Stimulated activated naive B cell treated with anti-CD40 and anti-IgM and Interleukin-4, amounts not matched to agents 10 μg/mL and 1 μg/mL and 100 μg/mL, for 72 hours (primary cell): ENCODE measurements at regions not wholly inside any gene's neighbourhood (a gene's known extent, or its start where the extent isn't known, plus 50 kb on each side); places are given as distances from the start of the nearest gene placed in this dataset.

Source experiments
- ATAC-seq, 2 donors: fragments of 150-1000 bp; cut with Tn5 transposase; replicated peaks; 2 replicates each; pipeline ENCODE4 v1.10.0; 2021; ENCODE audit warnings: moderate library complexity in 1 of 2
- DNase-seq: peaks from one replicate; pipeline ENCODE4 v3.0.0; 2021
- H3K27ac Mint-ChIP-seq: one replicate; pipeline ENCODE4 v1.8.0; 2022; ENCODE audit warnings: mild to moderate bottlenecking, mixed read lengths
- H3K27me3 Mint-ChIP-seq, 2 donors: one replicate each; pipeline ENCODE4 v1.8.0; 2022; ENCODE audit warnings: mixed read lengths in 2 of 2
- H3K36me3 Mint-ChIP-seq, 2 donors: one replicate each; pipeline ENCODE4 v1.8.0; 2022; ENCODE audit warnings: mixed read lengths in 2 of 2, mild to moderate bottlenecking in 1 of 2
- H3K4me1 Mint-ChIP-seq, 2 donors: one replicate each; pipeline ENCODE4 v1.8.0; 2022; ENCODE audit warnings: mixed read lengths in 2 of 2, mild to moderate bottlenecking in 1 of 2
- H3K4me3 Mint-ChIP-seq, 2 donors: one replicate each; pipeline ENCODE4 v1.8.0; 2022; ENCODE audit warnings: mild to moderate bottlenecking in 2 of 2, mixed read lengths in 2 of 2, moderate library complexity in 1 of 2
- H3K9me3 Mint-ChIP-seq, 2 donors: one replicate each; pipeline ENCODE4 v1.8.0; 2022; ENCODE audit warnings: mixed read lengths in 2 of 2, mild to moderate bottlenecking in 1 of 2

DNA sequence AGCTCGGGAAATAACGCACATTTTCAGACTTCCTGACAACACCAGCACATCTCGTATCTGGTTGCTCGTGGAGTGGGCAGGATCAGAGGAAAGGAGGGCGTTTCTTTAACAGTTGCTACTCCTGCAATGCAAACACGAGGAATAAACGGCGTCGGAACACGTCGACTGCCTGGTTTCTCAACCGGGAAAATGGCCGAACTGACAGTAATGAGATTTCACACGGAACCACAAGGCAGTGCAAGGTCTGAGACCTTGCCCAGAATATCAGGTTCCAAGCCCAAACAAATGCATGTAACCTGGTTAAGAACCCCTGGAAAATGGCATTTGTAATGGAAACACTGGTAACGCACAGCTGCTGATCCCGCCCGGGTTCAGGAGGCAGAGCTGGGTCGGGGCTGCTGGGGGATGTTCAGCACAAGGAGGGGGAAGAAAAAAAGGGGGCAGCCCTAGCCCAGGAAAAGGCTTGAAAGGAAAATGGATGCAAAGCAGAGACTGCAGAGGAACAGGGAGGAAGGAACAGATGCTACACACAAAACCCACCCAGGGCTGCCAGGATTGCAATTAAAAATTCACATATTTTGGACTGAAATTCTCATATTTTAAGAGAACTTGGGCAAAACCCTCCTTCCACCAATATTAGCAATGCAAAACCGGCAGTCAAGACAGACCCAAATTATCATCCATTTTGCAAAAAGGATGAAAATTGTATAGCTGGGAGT is 61.6 kb upstream of the KLHL29 start:
- Mint-ChIP-seq H3K4me1 (no peaks in the 10 kb centered on the region), H3K27ac (no peak overlapping the region), H3K4me3 (no peak overlapping the region), H3K27me3 (peaks cover 19 to 25% of the 10 kb centered on the region in 2 donors), H3K36me3 (no peaks in the 10 kb centered on the region), H3K9me3 (no peaks in the 10 kb centered on the region)
- DNase-seq: no peak
- no peak for ATAC-seq

DNA sequence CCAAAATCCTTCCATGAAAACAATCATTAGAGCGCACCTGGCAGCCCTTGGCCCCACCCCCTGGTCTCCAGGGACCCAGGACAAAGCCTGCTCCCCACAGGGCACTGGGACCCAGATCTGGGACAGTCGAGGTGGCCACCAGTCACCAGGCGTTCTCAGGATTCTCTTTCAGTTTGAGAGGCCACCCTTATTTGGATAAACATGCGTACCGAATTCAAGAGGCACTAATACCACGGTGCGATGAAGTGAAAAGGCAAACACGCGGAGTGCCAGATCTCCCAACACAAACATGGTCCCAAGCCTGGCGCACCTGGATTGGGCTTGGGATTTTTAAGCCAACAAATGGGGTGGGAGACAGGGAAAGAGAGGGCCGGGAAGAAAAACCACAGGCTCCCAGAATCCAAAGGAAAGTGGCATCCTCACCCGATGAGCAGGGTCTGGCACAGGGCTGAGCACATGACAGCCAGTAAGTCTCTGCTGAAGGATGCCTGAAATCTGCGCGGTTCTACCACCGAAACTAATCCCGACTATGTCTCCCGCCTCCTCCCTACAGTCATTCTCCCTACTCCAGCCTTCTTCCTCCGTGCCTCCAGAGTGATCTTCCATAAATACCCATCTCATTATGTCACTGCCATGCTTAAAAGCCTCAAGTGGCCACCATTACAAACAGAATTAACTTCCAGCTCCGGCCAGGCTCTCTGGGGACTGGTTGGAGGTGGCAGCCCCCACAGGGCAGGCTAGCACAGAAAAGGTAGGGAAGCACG is 60.9 kb upstream of the KLHL29 start:
- no peak for ATAC-seq
- Mint-ChIP-seq H3K36me3 (no peaks in the 10 kb centered on the region), H3K4me3 (no peak overlapping the region), H3K9me3 (no peaks in the 10 kb centered on the region), H3K27me3 (peaks cover 19 to 25% of the 10 kb centered on the region in 2 donors), H3K27ac (no peak overlapping the region), H3K4me1 (no peaks in the 10 kb centered on the region)
- no peak for DNase-seq

DNA sequence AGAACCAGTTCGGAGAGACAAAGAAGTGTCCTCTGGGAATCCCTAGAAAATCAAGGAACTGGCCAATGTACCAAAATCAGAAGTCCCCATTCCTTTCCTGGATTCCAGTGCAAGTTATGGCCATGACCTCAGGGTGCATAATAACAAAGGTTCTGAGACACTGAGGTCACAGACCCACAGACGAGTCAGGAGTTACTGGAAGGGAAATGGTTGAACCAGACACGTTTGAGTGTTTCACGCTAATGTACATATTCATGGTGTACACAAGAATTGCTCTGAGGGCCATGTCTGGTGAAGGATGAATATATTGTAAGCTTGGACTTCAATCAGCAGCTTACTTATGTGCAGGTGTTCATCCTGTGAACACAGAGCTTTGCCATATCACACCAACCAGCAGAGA is 58.6 kb upstream of the KLHL29 start:
- no peak overlapping the region for H3K27ac Mint-ChIP-seq
- H3K27me3 Mint-ChIP-seq: peaks cover 6 to 19% of the 10 kb centered on the region in 2 donors
- H3K4me3 Mint-ChIP-seq: no peak overlapping the region
- DNase-seq (no peak), ATAC-seq (no peak)
- no peaks in the 10 kb centered on the region for H3K9me3 Mint-ChIP-seq
- H3K4me1 Mint-ChIP-seq: no peaks in the 10 kb centered on the region
- H3K36me3 Mint-ChIP-seq: no peaks in the 10 kb centered on the region

DNA sequence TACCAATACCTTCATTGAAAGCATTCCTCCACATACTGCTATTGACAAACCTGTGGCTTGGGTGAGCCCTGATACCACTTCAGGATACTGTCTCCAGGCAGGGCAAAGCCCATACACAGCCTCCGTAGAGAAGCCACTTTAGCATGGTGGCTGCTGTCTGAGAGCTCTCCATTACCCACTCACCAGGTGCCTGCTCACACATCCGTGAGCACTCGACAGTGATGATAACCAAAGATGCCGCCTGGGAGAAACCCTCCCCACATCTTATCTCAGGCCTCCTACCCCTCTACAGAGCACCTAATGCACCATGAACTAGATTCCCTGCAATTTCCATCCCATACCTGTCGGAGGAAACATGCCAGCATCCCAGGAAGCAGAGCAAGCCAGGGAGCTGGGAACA is 57.6 kb upstream of the KLHL29 start:
- no peak for ATAC-seq
- Mint-ChIP-seq H3K4me3 (no peak overlapping the region), H3K36me3 (no peaks in the 10 kb centered on the region), H3K27me3 (peaks cover 0 to 16% of the 10 kb centered on the region in 2 donors), H3K4me1 (no peaks in the 10 kb centered on the region), H3K27ac (no peak overlapping the region), H3K9me3 (no peaks in the 10 kb centered on the region)
- DNase-seq: no peak

DNA sequence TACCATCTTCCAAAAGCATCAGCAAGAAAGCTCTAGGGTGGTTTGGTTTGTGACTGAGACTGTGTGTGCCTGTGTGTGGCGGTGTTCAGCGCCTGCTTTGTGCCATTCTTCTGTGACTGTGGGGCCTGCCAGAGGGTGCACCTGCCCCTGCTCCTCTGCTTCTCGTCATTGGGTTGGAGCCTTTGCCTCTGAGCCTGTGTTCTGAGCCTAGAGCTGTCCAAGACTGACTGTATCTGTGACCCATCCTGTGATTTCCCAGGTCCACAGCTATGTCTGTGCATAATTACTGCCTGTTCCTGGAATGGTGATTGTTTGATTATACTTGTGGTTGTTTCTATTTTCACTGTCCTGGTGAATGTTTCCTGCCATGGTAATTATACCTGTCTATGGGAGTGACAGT is 57.1 kb upstream of the KLHL29 start:
- ATAC-seq: no peak
- Mint-ChIP-seq H3K27me3 (peaks cover 0 to 15% of the 10 kb centered on the region in 2 donors), H3K9me3 (no peaks in the 10 kb centered on the region), H3K36me3 (no peaks in the 10 kb centered on the region), H3K4me1 (no peaks in the 10 kb centered on the region), H3K27ac (no peak overlapping the region), H3K4me3 (no peak overlapping the region)
- no peak for DNase-seq

DNA sequence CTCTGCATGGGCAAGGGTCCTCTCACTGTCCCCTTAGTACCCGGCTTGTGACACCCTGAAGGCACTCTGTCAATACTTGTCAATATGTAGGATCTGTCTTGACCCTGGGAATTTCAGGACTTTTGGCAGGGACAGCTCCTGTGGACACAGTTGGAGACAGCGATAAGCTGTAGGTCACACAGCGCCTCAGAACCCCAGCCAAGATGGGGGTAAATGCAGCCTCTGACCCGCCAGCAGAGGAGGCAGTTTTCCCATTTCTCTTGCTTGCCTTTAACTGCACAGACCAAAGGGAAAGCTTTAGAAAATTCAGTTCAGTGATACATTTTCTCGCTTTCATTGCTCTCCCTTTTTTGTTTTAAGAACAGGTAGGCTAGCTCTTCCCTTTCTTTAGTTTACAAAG is 54.8 kb upstream of the KLHL29 start:
- H3K27me3 Mint-ChIP-seq: peaks cover 0 to 22% of the 10 kb centered on the region in 2 donors
- DNase-seq (no peak), ATAC-seq (no peak)
- H3K4me3 Mint-ChIP-seq: no peak overlapping the region
- no peaks in the 10 kb centered on the region for H3K9me3 Mint-ChIP-seq
- no peaks in the 10 kb centered on the region for H3K4me1 Mint-ChIP-seq
- H3K27ac Mint-ChIP-seq: no peak overlapping the region
- H3K36me3 Mint-ChIP-seq: no peaks in the 10 kb centered on the region
